ENCODE measurements at regions not wholly inside any gene's neighbourhood (a gene's known extent, or its start where the extent isn't known, plus 50 kb on each side); places are given as distances from the start of the nearest gene placed in this dataset.

DNA sequence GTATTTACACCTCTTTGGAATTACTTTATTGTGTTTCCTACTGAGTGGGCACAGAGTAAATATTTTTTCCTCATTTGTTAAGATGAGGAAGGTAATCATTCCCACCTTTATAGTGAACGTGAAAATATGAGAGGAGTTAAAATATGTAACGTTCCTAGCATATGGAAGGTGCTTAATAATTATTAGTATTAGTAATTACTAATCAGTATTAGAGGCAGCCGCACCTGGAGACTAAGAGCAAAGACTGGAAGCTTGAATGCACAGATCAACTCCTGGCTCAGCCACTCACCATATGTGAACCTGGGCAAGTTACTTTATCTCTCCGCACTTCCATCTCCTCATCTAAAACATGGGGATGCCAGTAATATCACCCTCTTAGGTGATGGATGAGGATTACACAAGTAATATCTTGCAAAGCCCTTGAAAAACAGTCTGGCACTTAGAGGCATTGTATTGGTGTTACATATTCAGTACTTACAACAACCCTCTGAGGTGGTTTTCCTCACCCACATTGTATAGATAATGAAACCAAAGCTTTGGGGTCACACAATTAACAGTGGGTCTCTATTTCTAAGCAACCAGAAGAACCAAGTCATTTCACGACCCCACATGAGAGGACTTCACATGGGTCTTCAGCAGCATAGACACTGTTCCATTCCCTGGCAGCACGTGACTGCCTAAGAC lies 100.3 kb upstream of the KCTD1 start:
- Mint-ChIP-seq H3K27me3 (ENCODE audit: low read depth in 3 of 3) (peaks cover 48 to 78% (median 63%) of the 10 kb centered on the region in 3 donors), H3K27ac (no peak overlapping the region)

GRCh38 chr18:26646901-26647300 lies 98.5 kb upstream of the KCTD1 start:
- Histone ChIP-seq H3K27ac (ENCODE audit: low read depth in 1 of 2, low read length in 2 of 2) (no peak overlapping the region), H3K36me3 (replicated peaks in 1 of 2; ENCODE audit: control insufficient read depth in 1 of 2, insufficient read depth in 2 of 2, low read length in 2 of 2) (no peaks in the 10 kb centered on the region), H3K4me2 (replicated peaks; ENCODE audit: extremely low read depth, low read length, poor library complexity, severe bottlenecking) (no peak overlapping the region), H4K20me1 (ENCODE audit: insufficient read depth, low read length) (no peaks in the 10 kb centered on the region), H2AFZ (ENCODE audit: insufficient read depth, low read depth, low read length, poor library complexity, severe bottlenecking) (no peak overlapping the region), H3K4me1 (ENCODE audit: control insufficient read depth in 1 of 2, insufficient read depth in 2 of 2, low read length in 2 of 2) (peaks cover 24 to 28% of the 10 kb centered on the region in 2 donors), H3K79me2 (ENCODE audit: insufficient read depth, low read length) (no peaks in the 10 kb centered on the region), H3K9ac (ENCODE audit: insufficient read depth, low read length, poor library complexity, severe bottlenecking) (no peak overlapping the region), H3K9me3 (replicated peaks in 1 of 2; ENCODE audit: control insufficient read depth in 1 of 2, insufficient read depth in 1 of 2, low read length in 2 of 2) (no peaks in the 10 kb centered on the region), H3K27me3 (ENCODE audit: control insufficient read depth in 2 of 2, insufficient read depth in 2 of 2, low read length in 2 of 2) (peaks cover 44 to 55% of the 10 kb centered on the region in 2 donors), H3K4me3 (replicated peaks in 1 of 3; ENCODE audit: low read depth in 2 of 3, low read length in 3 of 3) (no peak overlapping the region)
- intact Hi-C loops (cut with micrococcal nuclease): loop anchor here in 1 of 2 donors (10.0 kb wide), 1 partner anchor 118 kb away; no protein-coding TSS in a partner anchor
- Mint-ChIP-seq H3K9me3 (peaks cover 0 to 3% (median 0%) of the 10 kb centered on the region in 7 donors), H3K4me3 (peak overlapping the region in 1 of 2 donors; percentile 51), H3K27ac (no peak overlapping the region), H3K4me1 (peaks cover 29% of the 10 kb centered on the region), H3K36me3 (no peaks in the 10 kb centered on the region), H3K27me3 (ENCODE audit: low read depth in 3 of 3) (peaks cover 39 to 63% (median 50%) of the 10 kb centered on the region in 3 donors)
- WGBS (ENCODE audit: insufficient coverage): 100% methylated on average over 1 of the region's 4 CpGs
- no peak for TF ChIP-seq CTCF (IDR thresholded peaks at IDR 0.05)
- DNase-seq: no peak

More for the DNA sequence above, 100.3 kb upstream of the KCTD1 start:
- Histone ChIP-seq H3K36me3 (replicated peaks in 1 of 2; ENCODE audit: control insufficient read depth in 1 of 2, insufficient read depth in 2 of 2, low read length in 2 of 2) (no peaks in the 10 kb centered on the region), H3K4me2 (replicated peaks; ENCODE audit: extremely low read depth, low read length, poor library complexity, severe bottlenecking) (no peak overlapping the region), H3K9me3 (replicated peaks in 1 of 2; ENCODE audit: control insufficient read depth in 1 of 2, insufficient read depth in 1 of 2, low read length in 2 of 2) (no peaks in the 10 kb centered on the region), H4K20me1 (ENCODE audit: insufficient read depth, low read length) (no peaks in the 10 kb centered on the region), H3K9ac (ENCODE audit: insufficient read depth, low read length, poor library complexity, severe bottlenecking) (no peak overlapping the region), H2AFZ (ENCODE audit: insufficient read depth, low read depth, low read length, poor library complexity, severe bottlenecking) (no peak overlapping the region), H3K27ac (ENCODE audit: low read depth in 1 of 2, low read length in 2 of 2) (no peak overlapping the region), H3K27me3 (ENCODE audit: control insufficient read depth in 2 of 2, insufficient read depth in 2 of 2, low read length in 2 of 2) (peaks cover 55 to 72% of the 10 kb centered on the region in 2 donors), H3K79me2 (ENCODE audit: insufficient read depth, low read length) (no peaks in the 10 kb centered on the region), H3K4me1 (ENCODE audit: control insufficient read depth in 1 of 2, insufficient read depth in 2 of 2, low read length in 2 of 2) (peaks cover 10 to 11% of the 10 kb centered on the region in 2 donors), H3K4me3 (replicated peaks in 1 of 3; ENCODE audit: low read depth in 2 of 3, low read length in 3 of 3) (no peak overlapping the region)
- Mint-ChIP-seq H3K4me3 (no peak overlapping the region), H3K36me3 (no peaks in the 10 kb centered on the region), H3K9me3 (peaks cover 0 to 3% (median 0%) of the 10 kb centered on the region in 7 donors), H3K4me1 (peaks cover 12% of the 10 kb centered on the region)
- 80% methylated on average over 2 of the region's 6 CpGs for WGBS (ENCODE audit: insufficient coverage)
- TF ChIP-seq CTCF (IDR thresholded peaks at IDR 0.05): no peak
- intact Hi-C loops (cut with micrococcal nuclease): loop anchor here in 1 of 2 donors (2.0 to 10.0 kb wide), 2 partner anchors 28 to 116 kb away; no protein-coding TSS in a partner anchor
- DNase-seq: no peak

All from CD14-positive monocyte (primary cell).